22Rv1 (cell line): ENCODE measurements at regions not wholly inside any gene's neighbourhood (a gene's known extent, or its start where the extent isn't known, plus 50 kb on each side); places are given as distances from the start of the nearest gene placed in this dataset.

Experiments used
- ZFX ChIP-seq: fragments of 450-650 bp; IDR thresholded peaks from 2 replicates; pipeline ENCODE4 v1.6.1; 2017; ENCODE audit warnings: antibody characterized with exemption, borderline replicate concordance
- TF ChIP-seq, protein P1 (sequence below): fragments of 450-650 bp; IDR thresholded peaks from 2 replicates; pipeline ENCODE4 v1.5.1; 2017; ENCODE audit warnings: mild to moderate bottlenecking

DNA sequence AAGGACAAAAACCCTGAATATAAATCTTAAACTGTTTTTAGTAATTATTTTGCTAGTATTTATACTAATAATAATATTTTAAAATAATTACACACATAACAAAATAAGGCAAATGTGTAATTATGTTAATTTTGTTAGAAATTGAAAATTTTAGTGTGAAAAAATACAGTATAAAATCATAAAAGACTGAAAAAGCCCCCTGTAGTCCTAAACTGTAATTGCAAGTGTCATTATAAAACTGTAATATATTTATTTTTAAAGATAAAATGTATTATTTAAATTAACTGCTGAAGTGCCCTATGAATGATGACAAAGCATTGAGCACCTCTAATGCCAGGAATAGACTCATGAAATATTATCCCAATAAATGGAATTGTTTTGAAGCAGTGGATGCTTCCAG, 1117.7 kb downstream of the CBLN2 start:
- TF ChIP-seq, protein P1, sequence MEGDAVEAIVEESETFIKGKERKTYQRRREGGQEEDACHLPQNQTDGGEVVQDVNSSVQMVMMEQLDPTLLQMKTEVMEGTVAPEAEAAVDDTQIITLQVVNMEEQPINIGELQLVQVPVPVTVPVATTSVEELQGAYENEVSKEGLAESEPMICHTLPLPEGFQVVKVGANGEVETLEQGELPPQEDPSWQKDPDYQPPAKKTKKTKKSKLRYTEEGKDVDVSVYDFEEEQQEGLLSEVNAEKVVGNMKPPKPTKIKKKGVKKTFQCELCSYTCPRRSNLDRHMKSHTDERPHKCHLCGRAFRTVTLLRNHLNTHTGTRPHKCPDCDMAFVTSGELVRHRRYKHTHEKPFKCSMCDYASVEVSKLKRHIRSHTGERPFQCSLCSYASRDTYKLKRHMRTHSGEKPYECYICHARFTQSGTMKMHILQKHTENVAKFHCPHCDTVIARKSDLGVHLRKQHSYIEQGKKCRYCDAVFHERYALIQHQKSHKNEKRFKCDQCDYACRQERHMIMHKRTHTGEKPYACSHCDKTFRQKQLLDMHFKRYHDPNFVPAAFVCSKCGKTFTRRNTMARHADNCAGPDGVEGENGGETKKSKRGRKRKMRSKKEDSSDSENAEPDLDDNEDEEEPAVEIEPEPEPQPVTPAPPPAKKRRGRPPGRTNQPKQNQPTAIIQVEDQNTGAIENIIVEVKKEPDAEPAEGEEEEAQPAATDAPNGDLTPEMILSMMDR: peak; percentile 13; the same call in 1 of the 2 replicates
- no peak for TF ChIP-seq ZFX
